GM18861 (cell line): ENCODE measurements at regions not wholly inside any gene's neighbourhood (a gene's known extent, or its start where the extent isn't known, plus 50 kb on each side); places are given as distances from the start of the nearest gene placed in this dataset.

Source experiments
- ATAC-seq: cut with Tn5 transposase; IDR thresholded peaks from one replicate; pipeline ENCODE4 v1.9.1; 2021; ENCODE audit not compliant: unreplicated experiment

GRCh38 chr7:22627136-22627535 lies 99.9 kb upstream of the IL6 start:
- ATAC-seq = no peak

DNA sequence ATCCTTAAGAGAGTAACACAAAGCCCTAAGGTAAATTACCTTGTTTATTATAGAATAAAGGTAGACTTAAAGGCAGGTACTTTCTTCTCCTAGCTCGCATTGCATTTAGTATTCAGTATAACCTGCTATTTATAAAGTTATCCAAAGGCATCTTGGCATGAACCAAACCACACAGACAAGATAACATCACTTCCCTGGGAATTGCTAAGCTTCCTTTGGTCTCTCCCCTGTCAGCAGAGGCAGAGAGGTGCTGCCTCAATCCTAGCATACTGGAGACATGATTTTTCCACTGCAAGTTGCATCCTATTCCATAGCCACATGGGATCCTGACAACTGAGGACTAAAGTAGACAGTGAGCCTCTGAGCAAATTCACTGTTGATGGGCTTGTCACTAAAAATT lies 101.7 kb upstream of the IL6 start:
- ATAC-seq = no peak

DNA sequence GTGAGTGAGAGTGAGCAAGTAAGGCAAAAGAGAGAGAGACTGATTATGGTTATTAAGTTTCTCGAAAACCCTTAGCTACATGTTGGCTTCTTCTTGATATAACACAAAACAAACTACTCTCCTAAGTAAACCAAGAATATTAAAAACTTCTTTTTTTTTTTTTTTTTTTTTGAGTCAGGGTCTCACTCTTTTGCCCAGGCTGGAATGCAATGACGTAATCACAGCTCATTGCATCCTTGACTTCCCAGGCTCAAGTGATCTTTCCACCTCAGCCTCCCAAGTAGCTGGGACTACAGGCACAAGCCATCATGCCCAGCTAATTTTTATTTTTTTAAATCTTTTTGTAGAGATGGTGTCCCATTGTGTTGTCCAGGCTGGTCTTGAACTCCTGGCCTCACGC lies 102.2 kb upstream of the IL6 start:
- no peak for ATAC-seq

- ATAC-seq = no peak
These were observed 104.7 kb upstream of the IL6 start for GRCh38 chr7:22622116-22622785.

GRCh38 chr7:22618528-22618927 lies 108.5 kb upstream of the IL6 start:
- no peak for ATAC-seq

DNA sequence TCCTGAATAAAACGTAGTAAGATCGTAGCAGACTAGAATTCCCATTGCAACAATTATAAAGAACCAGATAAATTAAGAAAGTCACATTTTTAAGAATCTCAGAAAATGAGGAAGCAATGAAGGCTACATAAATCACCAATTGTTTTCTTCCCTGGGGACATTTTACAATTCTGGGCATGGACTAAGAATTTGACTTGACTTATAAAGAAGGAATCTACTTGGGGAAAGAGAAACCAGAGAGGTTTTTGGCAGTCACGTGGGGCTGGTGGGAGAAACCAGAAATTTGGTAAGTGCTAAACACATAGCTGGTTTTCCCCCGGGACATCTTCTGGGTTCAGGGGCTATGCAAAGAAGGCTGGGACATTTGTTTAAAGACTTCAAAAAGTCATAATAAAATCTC lies 109.8 kb upstream of the IL6 start:
- no peak for ATAC-seq

DNA sequence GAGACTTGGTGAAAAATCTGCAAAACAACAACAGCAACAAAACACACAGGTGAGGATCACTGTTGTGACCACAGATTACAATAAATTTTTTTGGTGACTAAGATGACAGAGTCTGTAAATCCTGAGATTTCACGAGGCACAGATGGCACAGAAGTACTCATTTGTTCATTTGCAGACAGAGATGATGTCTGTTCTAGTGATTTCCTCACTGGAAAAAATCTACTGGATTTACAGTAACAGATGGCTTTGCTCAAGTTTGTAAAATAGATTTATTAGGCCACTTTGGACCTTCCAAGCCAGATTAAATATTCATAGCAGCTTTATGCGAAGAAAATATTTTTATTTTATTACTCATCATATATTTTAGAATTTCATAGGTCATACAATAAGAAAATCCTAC lies 113.5 kb upstream of the IL6 start:
- no peak for ATAC-seq

- ATAC-seq = no peak
These were observed 112.8 kb upstream of the STEAP1B start for GRCh38 chr7:22612776-22613175.

GRCh38 chr7:22611758-22612079 lies 111.7 kb upstream of the STEAP1B start:
- no peak for ATAC-seq

GRCh38 chr7:22610951-22611757 lies 111.2 kb upstream of the STEAP1B start:
- no peak for ATAC-seq

GRCh38 chr7:22610263-22610662 lies 110.3 kb upstream of the STEAP1B start:
- no peak for ATAC-seq

- no peak for ATAC-seq
These were observed 107.2 kb upstream of the STEAP1B start for GRCh38 chr7:22607180-22607579.

- no peak for ATAC-seq
These were observed 104.3 kb upstream of the STEAP1B start for GRCh38 chr7:22604246-22604645.

DNA sequence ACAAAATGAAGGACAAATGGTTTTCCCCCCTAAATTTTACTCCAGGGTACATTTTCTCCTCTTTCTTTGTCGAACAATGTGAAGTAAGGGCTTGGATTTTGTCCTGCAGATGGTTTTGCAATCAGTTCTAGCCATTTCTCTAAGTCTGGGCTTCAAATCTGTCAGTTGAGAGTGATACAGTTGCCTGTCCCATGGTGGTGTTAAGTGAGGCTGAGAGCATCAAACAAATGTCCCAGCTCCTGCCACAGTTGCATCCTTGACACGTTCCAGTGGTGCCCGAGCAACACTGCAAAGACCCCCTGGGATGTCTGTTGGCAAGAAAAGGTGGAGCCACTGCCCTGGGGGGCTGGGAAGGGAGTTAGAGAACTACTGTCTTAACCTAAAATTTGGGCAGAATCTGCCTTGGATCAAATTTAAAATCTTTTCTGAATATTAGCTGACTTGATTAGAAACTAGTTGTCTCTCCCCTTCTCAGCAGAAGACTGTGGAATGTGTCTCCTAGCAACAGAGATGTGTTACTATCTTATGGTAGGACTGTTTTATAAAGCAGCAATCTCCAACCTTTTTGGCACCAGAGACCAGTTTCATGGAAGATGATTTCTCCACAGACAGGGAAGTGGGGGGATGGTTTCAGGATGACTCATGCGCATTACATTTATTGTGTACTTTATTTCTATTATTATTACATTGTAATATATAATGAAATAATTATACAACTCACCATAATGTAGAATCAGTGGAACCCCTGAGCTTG lies 102.0 kb upstream of the STEAP1B start:
- ATAC-seq = no peak

GRCh38 chr7:22601408-22601807 lies 101.4 kb upstream of the STEAP1B start:
- ATAC-seq = no peak

DNA sequence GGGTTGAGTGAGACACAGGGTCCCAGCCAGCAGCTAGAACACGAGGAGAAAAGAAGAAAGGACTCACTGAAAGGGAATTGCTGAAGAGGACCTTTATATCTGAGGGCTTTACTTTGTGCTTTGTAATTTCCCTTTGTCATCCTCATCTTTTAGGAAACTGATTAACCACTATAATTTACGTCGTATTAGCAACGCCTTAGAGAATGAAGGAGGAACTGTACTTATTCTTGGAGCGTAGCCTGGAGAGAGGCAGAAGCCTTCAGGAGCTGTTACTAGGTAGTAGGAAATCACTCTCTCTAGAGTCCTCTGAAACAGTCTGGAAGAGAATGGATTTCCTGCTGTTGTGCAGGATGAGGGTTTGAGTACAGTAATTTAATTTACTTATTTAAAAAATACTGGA lies 101.0 kb upstream of the STEAP1B start:
- no peak for ATAC-seq

GRCh38 chr7:22598318-22598920 lies 98.4 kb upstream of the STEAP1B start:
- no peak for ATAC-seq

DNA sequence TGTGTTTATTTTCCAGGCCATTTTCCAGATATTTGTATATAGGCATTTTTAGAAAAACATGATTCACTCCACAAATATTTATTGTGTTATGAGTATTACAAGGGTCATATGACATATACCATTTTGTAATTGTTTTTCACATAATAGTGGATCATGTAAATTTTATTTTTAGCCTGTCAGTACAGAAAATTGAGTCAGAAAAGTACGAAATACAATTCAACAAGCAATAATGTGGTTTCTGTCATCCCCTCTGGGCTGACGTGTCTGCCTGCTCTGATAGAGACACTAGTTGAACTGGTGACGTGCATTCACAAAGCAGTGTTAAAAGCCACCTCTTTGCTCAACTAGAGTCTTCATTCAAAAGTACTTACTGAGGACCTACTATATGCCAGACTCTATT lies 97.9 kb upstream of the STEAP1B start:
- no peak for ATAC-seq

DNA sequence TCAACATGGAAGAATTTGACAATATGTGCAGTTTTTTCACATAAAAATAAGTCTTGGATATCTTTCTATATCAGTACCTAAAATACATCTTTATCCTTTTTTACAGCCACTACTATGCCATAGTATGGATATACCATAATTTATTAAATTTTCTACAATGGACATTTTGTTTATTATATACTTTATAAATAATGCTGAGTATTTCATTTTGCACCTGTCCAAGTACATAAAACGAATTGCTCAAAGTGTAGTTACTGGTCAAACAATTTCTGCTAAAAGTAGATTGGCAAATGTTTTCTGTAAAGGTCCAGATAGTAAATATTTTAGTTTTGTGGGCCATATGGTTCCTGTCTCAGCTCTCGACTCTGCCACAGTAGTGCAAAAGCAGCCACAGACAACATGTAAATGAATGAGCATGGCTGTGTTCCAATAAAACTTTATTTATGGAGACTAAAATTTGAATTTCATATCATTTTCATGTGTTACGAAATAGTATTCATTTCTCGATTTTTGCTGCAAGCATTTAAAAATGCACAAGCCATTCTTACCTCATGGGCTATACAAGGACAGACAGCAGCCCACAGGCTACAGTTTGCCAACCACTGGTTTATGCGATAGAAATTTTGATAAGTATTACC lies 96.9 kb upstream of the STEAP1B start:
- no peak for ATAC-seq

- no peak for ATAC-seq
These were observed 94.0 kb upstream of the STEAP1B start for GRCh38 chr7:22594020-22594419.

DNA sequence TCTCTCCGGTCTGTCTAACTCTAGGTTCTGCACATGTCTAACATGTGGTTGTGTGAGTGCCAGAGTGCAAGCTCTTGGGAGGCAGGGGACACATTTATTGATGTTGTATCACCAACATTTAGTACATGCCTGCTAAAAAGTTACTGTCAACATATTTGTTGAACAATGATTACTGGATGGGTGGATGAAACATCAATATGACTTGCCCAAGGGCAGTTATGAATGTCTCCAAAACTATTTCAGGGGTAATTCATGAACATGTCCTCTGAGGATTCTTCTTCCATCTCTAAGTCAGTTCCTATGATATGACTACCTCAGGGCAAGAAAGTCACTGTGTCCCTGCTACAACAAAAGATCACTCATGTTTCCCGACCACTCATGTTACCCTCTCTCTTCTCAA lies 91.3 kb upstream of the STEAP1B start:
- ATAC-seq = no peak
